HL-60 (cell line): ENCODE measurements at regions not wholly inside any gene's neighbourhood (a gene's known extent, or its start where the extent isn't known, plus 50 kb on each side); places are given as distances from the start of the nearest gene placed in this dataset.

Source experiments
- DNase-seq, 2 experiments: peaks; one replicate each; pipeline ENCODE4 v3.0.0-alpha.2; 2010 to 2020; ENCODE audit warnings: low read depth in 1 of 2, low spot score in 1 of 2
- H3K27ac ChIP-seq: fragments of 250-450 bp; sonication (Bioruptor Pico); replicated peaks from 2 replicates; pipeline ENCODE4 v1.5.1; 2020; ENCODE audit warnings: mild to moderate bottlenecking, moderate library complexity
- H3K27me3 ChIP-seq: fragments of 250-450 bp; sonication (Bioruptor Pico); 2 replicates; pipeline ENCODE4 v1.5.1; 2021; ENCODE audit warnings: mild to moderate bottlenecking, moderate library complexity; ENCODE audit not compliant: insufficient read depth, poor library complexity, severe bottlenecking
- H3K4me3 ChIP-seq: replicated peaks from 2 replicates; pipeline ENCODE4 v1.5.1; 2011; ENCODE audit warnings: mild to moderate bottlenecking, control low read depth, low read length; ENCODE audit not compliant: insufficient read depth
- CTCF ChIP-seq: IDR thresholded peaks from one replicate; pipeline ENCODE4 v1.5.1; 2011; ENCODE audit warnings: low read length, control low read depth, inconsistent platforms; ENCODE audit not compliant: insufficient read depth
- GABPA ChIP-seq: IDR thresholded peaks from 2 replicates; pipeline ENCODE4 v1.6.1; 2012; ENCODE audit warnings: low read depth
- POLR2AphosphoS5 ChIP-seq: IDR thresholded peaks from 2 replicates; pipeline ENCODE4 v1.6.1; 2012; ENCODE audit warnings: low read depth
- REST ChIP-seq: IDR thresholded peaks from 2 replicates; pipeline ENCODE4 v1.6.1; 2012; ENCODE audit warnings: low read depth; ENCODE audit not compliant: insufficient replicate concordance
- SPI1 ChIP-seq: IDR thresholded peaks from 2 replicates; pipeline ENCODE4 v1.6.1; 2012; ENCODE audit warnings: low read depth, mild to moderate bottlenecking, borderline replicate concordance

GRCh38 chr15:38695249-38696108 is 130.9 kb upstream of the RASGRP1 start:
- no peak for DNase-seq
- no peak overlapping the region for H3K4me3 ChIP-seq
- H3K27ac ChIP-seq = no peak overlapping the region
- TF ChIP-seq CTCF = no peak
- no peak for TF ChIP-seq SPI1
- no peak for TF ChIP-seq REST
- no peak for TF ChIP-seq GABPA
- TF ChIP-seq POLR2AphosphoS5 = no peak
- H3K27me3 ChIP-seq = no peaks in the 10 kb centered on the region

GRCh38 chr15:38696109-38696727 is 131.6 kb upstream of the RASGRP1 start:
- no peak overlapping the region for H3K4me3 ChIP-seq
- DNase-seq = peak; percentile 28 to 38
- H3K27ac ChIP-seq = no peak overlapping the region
- TF ChIP-seq POLR2AphosphoS5 (no peak), CTCF (no peak), SPI1 (no peak), REST (no peak), GABPA (no peak)
- no peaks in the 10 kb centered on the region for H3K27me3 ChIP-seq

GRCh38 chr15:38696790-38697495 is 132.3 kb upstream of the RASGRP1 start:
- Histone ChIP-seq H3K4me3 (no peak overlapping the region), H3K27me3 (no peaks in the 10 kb centered on the region), H3K27ac (no peak overlapping the region)
- no peak for TF ChIP-seq CTCF
- no peak for DNase-seq
